H1 (cell line): ENCODE measurements at regions not wholly inside any gene's neighbourhood (a gene's known extent, or its start where the extent isn't known, plus 50 kb on each side); places are given as distances from the start of the nearest gene placed in this dataset.

Experiments
- EP300 ChIP-seq, 2 experiments: IDR thresholded peaks; 1 replicate in 1 of 2; 2 replicates in 1 of 2; pipeline ENCODE4 v1.6.1; 2011 to 2012; ENCODE audit warnings: low read depth in 2 of 2, low read length in 2 of 2, mild to moderate bottlenecking in 2 of 2, borderline replicate concordance in 1 of 2, inconsistent platforms in 1 of 2, moderate library complexity in 1 of 2
- TF ChIP-seq, protein P1 (sequence below): fragments of 300-600 bp; sonication (generic); IDR thresholded peaks from 2 replicates; pipeline ENCODE4 v1.7.1; 2012; ENCODE audit warnings: low read length, moderate library complexity, mild to moderate bottlenecking, inconsistent platforms; ENCODE audit not compliant: insufficient replicate concordance

DNA sequence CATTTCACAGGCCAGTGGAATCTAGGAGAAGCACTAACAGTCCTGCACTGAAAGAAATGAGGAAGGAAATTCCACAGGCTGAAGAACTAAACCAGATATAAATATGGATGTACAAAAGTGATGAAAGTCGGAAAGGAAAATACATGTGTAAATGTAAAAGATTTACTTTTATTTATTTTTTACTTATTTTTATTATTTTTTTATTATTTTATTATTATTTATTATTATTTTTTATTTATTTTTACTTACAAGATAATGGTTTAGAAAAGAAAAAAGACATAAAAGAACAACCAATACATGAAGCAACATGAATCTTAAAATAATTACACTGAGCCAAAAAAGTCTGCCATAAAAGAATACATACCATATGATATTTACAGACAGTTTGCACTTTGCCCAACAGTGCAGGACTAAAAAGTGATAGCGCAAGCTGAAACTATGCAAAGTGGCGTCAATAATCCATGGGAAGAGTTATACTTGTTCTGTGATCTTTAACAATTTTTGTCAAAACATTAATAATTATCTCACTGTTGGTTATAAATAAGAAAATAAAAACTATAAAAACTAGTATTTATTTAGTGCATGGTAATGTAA lies 317.8 kb upstream of the MKI67 start (continued):
- TF ChIP-seq, protein P1, sequence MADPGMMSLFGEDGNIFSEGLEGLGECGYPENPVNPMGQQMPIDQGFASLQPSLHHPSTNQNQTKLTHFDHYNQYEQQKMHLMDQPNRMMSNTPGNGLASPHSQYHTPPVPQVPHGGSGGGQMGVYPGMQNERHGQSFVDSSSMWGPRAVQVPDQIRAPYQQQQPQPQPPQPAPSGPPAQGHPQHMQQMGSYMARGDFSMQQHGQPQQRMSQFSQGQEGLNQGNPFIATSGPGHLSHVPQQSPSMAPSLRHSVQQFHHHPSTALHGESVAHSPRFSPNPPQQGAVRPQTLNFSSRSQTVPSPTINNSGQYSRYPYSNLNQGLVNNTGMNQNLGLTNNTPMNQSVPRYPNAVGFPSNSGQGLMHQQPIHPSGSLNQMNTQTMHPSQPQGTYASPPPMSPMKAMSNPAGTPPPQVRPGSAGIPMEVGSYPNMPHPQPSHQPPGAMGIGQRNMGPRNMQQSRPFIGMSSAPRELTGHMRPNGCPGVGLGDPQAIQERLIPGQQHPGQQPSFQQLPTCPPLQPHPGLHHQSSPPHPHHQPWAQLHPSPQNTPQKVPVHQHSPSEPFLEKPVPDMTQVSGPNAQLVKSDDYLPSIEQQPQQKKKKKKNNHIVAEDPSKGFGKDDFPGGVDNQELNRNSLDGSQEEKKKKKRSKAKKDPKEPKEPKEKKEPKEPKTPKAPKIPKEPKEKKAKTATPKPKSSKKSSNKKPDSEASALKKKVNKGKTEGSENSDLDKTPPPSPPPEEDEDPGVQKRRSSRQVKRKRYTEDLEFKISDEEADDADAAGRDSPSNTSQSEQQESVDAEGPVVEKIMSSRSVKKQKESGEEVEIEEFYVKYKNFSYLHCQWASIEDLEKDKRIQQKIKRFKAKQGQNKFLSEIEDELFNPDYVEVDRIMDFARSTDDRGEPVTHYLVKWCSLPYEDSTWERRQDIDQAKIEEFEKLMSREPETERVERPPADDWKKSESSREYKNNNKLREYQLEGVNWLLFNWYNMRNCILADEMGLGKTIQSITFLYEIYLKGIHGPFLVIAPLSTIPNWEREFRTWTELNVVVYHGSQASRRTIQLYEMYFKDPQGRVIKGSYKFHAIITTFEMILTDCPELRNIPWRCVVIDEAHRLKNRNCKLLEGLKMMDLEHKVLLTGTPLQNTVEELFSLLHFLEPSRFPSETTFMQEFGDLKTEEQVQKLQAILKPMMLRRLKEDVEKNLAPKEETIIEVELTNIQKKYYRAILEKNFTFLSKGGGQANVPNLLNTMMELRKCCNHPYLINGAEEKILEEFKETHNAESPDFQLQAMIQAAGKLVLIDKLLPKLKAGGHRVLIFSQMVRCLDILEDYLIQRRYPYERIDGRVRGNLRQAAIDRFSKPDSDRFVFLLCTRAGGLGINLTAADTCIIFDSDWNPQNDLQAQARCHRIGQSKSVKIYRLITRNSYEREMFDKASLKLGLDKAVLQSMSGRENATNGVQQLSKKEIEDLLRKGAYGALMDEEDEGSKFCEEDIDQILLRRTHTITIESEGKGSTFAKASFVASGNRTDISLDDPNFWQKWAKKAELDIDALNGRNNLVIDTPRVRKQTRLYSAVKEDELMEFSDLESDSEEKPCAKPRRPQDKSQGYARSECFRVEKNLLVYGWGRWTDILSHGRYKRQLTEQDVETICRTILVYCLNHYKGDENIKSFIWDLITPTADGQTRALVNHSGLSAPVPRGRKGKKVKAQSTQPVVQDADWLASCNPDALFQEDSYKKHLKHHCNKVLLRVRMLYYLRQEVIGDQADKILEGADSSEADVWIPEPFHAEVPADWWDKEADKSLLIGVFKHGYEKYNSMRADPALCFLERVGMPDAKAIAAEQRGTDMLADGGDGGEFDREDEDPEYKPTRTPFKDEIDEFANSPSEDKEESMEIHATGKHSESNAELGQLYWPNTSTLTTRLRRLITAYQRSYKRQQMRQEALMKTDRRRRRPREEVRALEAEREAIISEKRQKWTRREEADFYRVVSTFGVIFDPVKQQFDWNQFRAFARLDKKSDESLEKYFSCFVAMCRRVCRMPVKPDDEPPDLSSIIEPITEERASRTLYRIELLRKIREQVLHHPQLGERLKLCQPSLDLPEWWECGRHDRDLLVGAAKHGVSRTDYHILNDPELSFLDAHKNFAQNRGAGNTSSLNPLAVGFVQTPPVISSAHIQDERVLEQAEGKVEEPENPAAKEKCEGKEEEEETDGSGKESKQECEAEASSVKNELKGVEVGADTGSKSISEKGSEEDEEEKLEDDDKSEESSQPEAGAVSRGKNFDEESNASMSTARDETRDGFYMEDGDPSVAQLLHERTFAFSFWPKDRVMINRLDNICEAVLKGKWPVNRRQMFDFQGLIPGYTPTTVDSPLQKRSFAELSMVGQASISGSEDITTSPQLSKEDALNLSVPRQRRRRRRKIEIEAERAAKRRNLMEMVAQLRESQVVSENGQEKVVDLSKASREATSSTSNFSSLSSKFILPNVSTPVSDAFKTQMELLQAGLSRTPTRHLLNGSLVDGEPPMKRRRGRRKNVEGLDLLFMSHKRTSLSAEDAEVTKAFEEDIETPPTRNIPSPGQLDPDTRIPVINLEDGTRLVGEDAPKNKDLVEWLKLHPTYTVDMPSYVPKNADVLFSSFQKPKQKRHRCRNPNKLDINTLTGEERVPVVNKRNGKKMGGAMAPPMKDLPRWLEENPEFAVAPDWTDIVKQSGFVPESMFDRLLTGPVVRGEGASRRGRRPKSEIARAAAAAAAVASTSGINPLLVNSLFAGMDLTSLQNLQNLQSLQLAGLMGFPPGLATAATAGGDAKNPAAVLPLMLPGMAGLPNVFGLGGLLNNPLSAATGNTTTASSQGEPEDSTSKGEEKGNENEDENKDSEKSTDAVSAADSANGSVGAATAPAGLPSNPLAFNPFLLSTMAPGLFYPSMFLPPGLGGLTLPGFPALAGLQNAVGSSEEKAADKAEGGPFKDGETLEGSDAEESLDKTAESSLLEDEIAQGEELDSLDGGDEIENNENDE: no peak
- no peak for TF ChIP-seq EP300 (IDR thresholded peaks at IDR 0.05; ENCODE audit: borderline replicate concordance in 1 of 2, low read depth in 2 of 2, low read length in 2 of 2)
